ENCODE measurements at regions not wholly inside any gene's neighbourhood (a gene's known extent, or its start where the extent isn't known, plus 50 kb on each side); places are given as distances from the start of the nearest gene placed in this dataset.

GRCh38 chr1:106876384-106876783, 180.1 kb upstream of the PRMT6 start:
- peak; percentile 57 for ATAC-seq
- no peak for TF ChIP-seq EP300 (IDR thresholded peaks at IDR 0.05; ENCODE audit: borderline replicate concordance in 1 of 2, control insufficient read depth in 1 of 2, low read depth in 2 of 2, low read length in 2 of 2)
- TF ChIP-seq, protein P1, sequence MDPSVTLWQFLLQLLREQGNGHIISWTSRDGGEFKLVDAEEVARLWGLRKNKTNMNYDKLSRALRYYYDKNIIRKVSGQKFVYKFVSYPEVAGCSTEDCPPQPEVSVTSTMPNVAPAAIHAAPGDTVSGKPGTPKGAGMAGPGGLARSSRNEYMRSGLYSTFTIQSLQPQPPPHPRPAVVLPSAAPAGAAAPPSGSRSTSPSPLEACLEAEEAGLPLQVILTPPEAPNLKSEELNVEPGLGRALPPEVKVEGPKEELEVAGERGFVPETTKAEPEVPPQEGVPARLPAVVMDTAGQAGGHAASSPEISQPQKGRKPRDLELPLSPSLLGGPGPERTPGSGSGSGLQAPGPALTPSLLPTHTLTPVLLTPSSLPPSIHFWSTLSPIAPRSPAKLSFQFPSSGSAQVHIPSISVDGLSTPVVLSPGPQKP (IDR thresholded peaks at IDR 0.05; ENCODE audit: low read depth, low read length): no peak
- TF ChIP-seq STAT1 (conservative IDR thresholded peaks at IDR 0.05): no peak
- no peak for TF ChIP-seq ZNF217 (IDR thresholded peaks at IDR 0.05)
- peak; percentile 76 for TF ChIP-seq SPI1 (IDR thresholded peaks at IDR 0.05; ENCODE audit: borderline replicate concordance, insufficient read depth, low read depth, low read length)
- TF ChIP-seq RAD51 (IDR thresholded peaks at IDR 0.05): no peak
- TF ChIP-seq CTCF (IDR thresholded peaks at IDR 0.05 in 2 of 3, conservative IDR thresholded peaks at IDR 0.05 in 1 of 3; ENCODE audit: control insufficient read depth in 2 of 3, extremely low read depth in 1 of 3, insufficient read depth in 1 of 3, low read depth in 3 of 3, low read length in 3 of 3): no peak
- TF ChIP-seq, protein P2, sequence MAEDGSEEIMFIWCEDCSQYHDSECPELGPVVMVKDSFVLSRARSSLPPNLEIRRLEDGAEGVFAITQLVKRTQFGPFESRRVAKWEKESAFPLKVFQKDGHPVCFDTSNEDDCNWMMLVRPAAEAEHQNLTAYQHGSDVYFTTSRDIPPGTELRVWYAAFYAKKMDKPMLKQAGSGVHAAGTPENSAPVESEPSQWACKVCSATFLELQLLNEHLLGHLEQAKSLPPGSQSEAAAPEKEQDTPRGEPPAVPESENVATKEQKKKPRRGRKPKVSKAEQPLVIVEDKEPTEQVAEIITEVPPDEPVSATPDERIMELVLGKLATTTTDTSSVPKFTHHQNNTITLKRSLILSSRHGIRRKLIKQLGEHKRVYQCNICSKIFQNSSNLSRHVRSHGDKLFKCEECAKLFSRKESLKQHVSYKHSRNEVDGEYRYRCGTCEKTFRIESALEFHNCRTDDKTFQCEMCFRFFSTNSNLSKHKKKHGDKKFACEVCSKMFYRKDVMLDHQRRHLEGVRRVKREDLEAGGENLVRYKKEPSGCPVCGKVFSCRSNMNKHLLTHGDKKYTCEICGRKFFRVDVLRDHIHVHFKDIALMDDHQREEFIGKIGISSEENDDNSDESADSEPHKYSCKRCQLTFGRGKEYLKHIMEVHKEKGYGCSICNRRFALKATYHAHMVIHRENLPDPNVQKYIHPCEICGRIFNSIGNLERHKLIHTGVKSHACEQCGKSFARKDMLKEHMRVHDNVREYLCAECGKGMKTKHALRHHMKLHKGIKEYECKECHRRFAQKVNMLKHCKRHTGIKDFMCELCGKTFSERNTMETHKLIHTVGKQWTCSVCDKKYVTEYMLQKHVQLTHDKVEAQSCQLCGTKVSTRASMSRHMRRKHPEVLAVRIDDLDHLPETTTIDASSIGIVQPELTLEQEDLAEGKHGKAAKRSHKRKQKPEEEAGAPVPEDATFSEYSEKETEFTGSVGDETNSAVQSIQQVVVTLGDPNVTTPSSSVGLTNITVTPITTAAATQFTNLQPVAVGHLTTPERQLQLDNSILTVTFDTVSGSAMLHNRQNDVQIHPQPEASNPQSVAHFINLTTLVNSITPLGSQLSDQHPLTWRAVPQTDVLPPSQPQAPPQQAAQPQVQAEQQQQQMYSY (CRISPR knock-in tag; IDR thresholded peaks at IDR 0.05): no peak
- TF ChIP-seq IRF5 (IDR thresholded peaks at IDR 0.05; ENCODE audit: borderline replicate concordance): no peak
- TF ChIP-seq RELB (IDR thresholded peaks at IDR 0.05; ENCODE audit: low read depth): no peak
- no peak for TF ChIP-seq ESRRA (IDR thresholded peaks at IDR 0.05; ENCODE audit: low read length)

More at GRCh38 chr1:106876384-106876783, 180.1 kb upstream of the PRMT6 start:
- WGBS (ENCODE audit: insufficient coverage, insufficient replicate concordance, low lambda C conversion rate, missing lambda C conversion rate): 33% methylated on average over 3 of the region's 3 CpGs
- Histone ChIP-seq H3K9me3 (replicated peaks; ENCODE audit: control insufficient read depth, insufficient read depth, low read length) (no peaks in the 10 kb centered on the region), H3K4me2 (ENCODE audit: control insufficient read depth, insufficient read depth) (no peak overlapping the region), H3K4me3 (no peak overlapping the region), H3K27me3 (replicated peaks in 1 of 2; ENCODE audit: control insufficient read depth in 2 of 2, insufficient read depth in 2 of 2, low read length in 1 of 2) (no peaks in the 10 kb centered on the region), H3K79me2 (ENCODE audit: control insufficient read depth, insufficient read depth, low read length) (no peaks in the 10 kb centered on the region), H4K20me1 (ENCODE audit: control insufficient read depth, insufficient read depth) (no peaks in the 10 kb centered on the region), H3K27ac (ENCODE audit: control insufficient read depth, insufficient read depth) (no peak overlapping the region), H2AFZ (ENCODE audit: control insufficient read depth, low read depth, low read length) (no peak overlapping the region), H3K4me1 (ENCODE audit: control insufficient read depth, insufficient read depth, low read length) (no peaks in the 10 kb centered on the region), H3K36me3 (ENCODE audit: control insufficient read depth in 2 of 2, insufficient read depth in 2 of 2, low read length in 1 of 2) (no peaks in the 10 kb centered on the region), H3K9ac (ENCODE audit: control insufficient read depth, insufficient read depth, low read length) (no peak overlapping the region)
- ChIA-PET RAD21 (ENCODE audit: unreplicated experiment) (no interaction called here), CTCF (interaction anchor here (1.1 kb wide), 1 partner anchor 267 kb away, joined by 3 read pairs; no protein-coding TSS in a partner anchor), SMC1A (ENCODE audit: uncharacterized antibody, unreplicated experiment) (interaction anchor here (1.2 kb wide), 1 partner anchor 10 kb away, joined by 3 read pairs; no protein-coding TSS in a partner anchor), POLR2A (no interaction called here)
- FAIRE-seq (no peak), DNase-seq (ENCODE audit: low read depth, low spot score) (no peak)
- intact Hi-C loops (cut with micrococcal nuclease; ENCODE audit: unreplicated experiment) (no loop called here), in situ Hi-C loops (cut with MboI) (no loop called here)
- BruUV-seq (replicated peaks): no TSS peak

Data from GM12878 (cell line).